H1 (cell line): ENCODE measurements at regions not wholly inside any gene's neighbourhood (a gene's known extent, or its start where the extent isn't known, plus 50 kb on each side); places are given as distances from the start of the nearest gene placed in this dataset.

Source experiments
- CTCF ChIA-PET: fragments of 300-600 bp; sonication (Branson Sonifier 250); formaldehyde crosslinking; loops from one replicate; lab custom pipeline; 2021; ENCODE audit not compliant: partially characterized antibody; lab: Charles Lee
- POLR2A ChIA-PET: fragments of 300-600 bp; sonication (Branson Sonifier 250); formaldehyde crosslinking; loops from one replicate; lab custom pipeline; 2021; ENCODE audit warnings: inconsistent platforms; ENCODE audit not compliant: partially characterized antibody; lab: Charles Lee
- DNase-seq, 2 experiments: peaks; one replicate each; pipeline versions ENCODE4 v3.0.0 to v3.0.0-alpha.2; 2010 to 2022; ENCODE audit warnings: low spot score in 2 of 2, low read depth in 1 of 2, mixed read lengths in 1 of 2
- FAIRE-seq: peaks from 2 replicates; lab custom pipeline; 2011; peaks lifted over from hg19 to GRCh38; lab: Jason Lieb, UNC
- H2AFZ ChIP-seq: 2 replicates; pipeline ENCODE4 v1.8.1; 2012; ENCODE audit warnings: low read length, inconsistent platforms
- H2AK5ac ChIP-seq: 2 replicates; pipeline ENCODE4 v1.6.1; 2013; ENCODE audit warnings: low read depth, low read length
- H2BK120ac ChIP-seq: replicated peaks from 2 replicates; pipeline ENCODE3; 2013; ENCODE audit warnings: low read depth, low read length, inconsistent platforms
- H2BK12ac ChIP-seq: 2 replicates; pipeline ENCODE4 v1.6.1; 2013; ENCODE audit warnings: low read depth, low read length
- H2BK15ac ChIP-seq: 2 replicates; pipeline ENCODE4 v1.6.1; 2013; ENCODE audit warnings: low read length
- H2BK20ac ChIP-seq: 2 replicates; pipeline ENCODE4 v1.6.1; 2013; ENCODE audit warnings: low read length
- H2BK5ac ChIP-seq: 2 replicates; pipeline ENCODE4 v1.6.1; 2013; ENCODE audit warnings: low read depth, low read length
- H3K14ac ChIP-seq: 2 replicates; pipeline ENCODE4 v1.6.1; 2013; ENCODE audit warnings: inconsistent platforms; ENCODE audit not compliant: insufficient read length
- H3K18ac ChIP-seq: 2 replicates; pipeline ENCODE4 v1.6.1; 2013; ENCODE audit warnings: low read length; ENCODE audit errors: extremely low read depth
- H3K23ac ChIP-seq: 2 replicates; pipeline ENCODE4 v1.6.1; 2013; ENCODE audit warnings: inconsistent platforms; ENCODE audit not compliant: insufficient read length
- H3K23me2 ChIP-seq: 2 replicates; pipeline ENCODE4 v1.6.1; 2013; ENCODE audit warnings: low read depth, low read length
- H3K27ac ChIP-seq: 2 replicates; pipeline ENCODE4 v1.6.1; 2011; ENCODE audit warnings: low read depth, low read length, inconsistent platforms
- H3K27me3 ChIP-seq, 4 experiments: replicated peaks in 1 of 4; 1 replicate in 1 of 4; 2 replicates in 3 of 4; pipeline versions ENCODE4 v1.6.1 to v1.8.1; 2011 to 2013; ENCODE audit warnings: low read length in 3 of 4, mild to moderate bottlenecking in 3 of 4, inconsistent platforms in 2 of 4, mixed read lengths in 2 of 4, moderate library complexity in 1 of 4; ENCODE audit not compliant: control insufficient read depth in 3 of 4, insufficient read depth in 3 of 4; ENCODE audit errors: extremely low read depth in 1 of 4
- H3K36me3 ChIP-seq, 4 experiments: 2 replicates each; pipeline versions ENCODE4 v1.6.1 to v1.8.1; 2011 to 2013; ENCODE audit warnings: mild to moderate bottlenecking in 4 of 4, low read length in 3 of 4, moderate library complexity in 2 of 4, control low read depth in 1 of 4, inconsistent platforms in 1 of 4; ENCODE audit not compliant: insufficient read depth in 4 of 4, control insufficient read depth in 2 of 4
- H3K4ac ChIP-seq: replicated peaks from 2 replicates; pipeline ENCODE3; 2013; ENCODE audit warnings: low read length, low read depth, mixed read lengths, inconsistent platforms; ENCODE audit not compliant: insufficient read length
- H3K4me1 ChIP-seq, 4 experiments: replicated peaks in 1 of 4; 1 replicate in 1 of 4; 2 replicates in 3 of 4; pipeline versions ENCODE4 v1.6.1 to v1.8.1; 2011 to 2013; ENCODE audit warnings: low read length in 3 of 4, inconsistent platforms in 2 of 4, mixed read lengths in 1 of 4; ENCODE audit not compliant: insufficient read depth in 4 of 4, control insufficient read depth in 3 of 4
- H3K4me2 ChIP-seq, 2 experiments: 2 replicates each; pipeline versions ENCODE4 v1.6.1 to v1.8.1; 2011 to 2013; ENCODE audit warnings: low read depth in 2 of 2, low read length in 2 of 2, control low read depth in 1 of 2, inconsistent platforms in 1 of 2, mild to moderate bottlenecking in 1 of 2; ENCODE audit not compliant: insufficient read depth in 1 of 2
- H3K4me3 ChIP-seq, 4 experiments: fragments of 200-600, 300-600 bp in 1 of 4; sonication (generic), shearing (Covaris generic), sonication (Bioruptor Twin) in 1 of 4; 2 replicates each; pipeline versions ENCODE4 v1.5.1 to v1.8.1; 2011 to 2016; ENCODE audit warnings: low read length in 4 of 4, low read depth in 3 of 4, control low read depth in 2 of 4, inconsistent platforms in 2 of 4, mild to moderate bottlenecking in 2 of 4, mixed read lengths in 1 of 4, moderate library complexity in 1 of 4; ENCODE audit not compliant: insufficient read depth in 2 of 4; ENCODE audit errors: extremely low read depth in 1 of 4
- H3K56ac ChIP-seq: replicated peaks from 2 replicates; pipeline ENCODE3; 2013; ENCODE audit warnings: low read depth, mild to moderate bottlenecking, mixed read lengths, low read length, inconsistent platforms; ENCODE audit not compliant: insufficient read length
- H3K79me1 ChIP-seq: 2 replicates; pipeline ENCODE4 v1.6.1; 2013; ENCODE audit warnings: low read depth, low read length, control low read depth
- H3K79me2 ChIP-seq, 2 experiments: 2 replicates each; pipeline versions ENCODE4 v1.6.1 to v1.8.1; 2012 to 2013; ENCODE audit warnings: low read length in 2 of 2, mild to moderate bottlenecking in 2 of 2, inconsistent platforms in 1 of 2; ENCODE audit not compliant: insufficient read depth in 2 of 2, control insufficient read depth in 1 of 2
- H3K9ac ChIP-seq, 4 experiments: replicated peaks in 1 of 4; 1 replicate in 1 of 4; 2 replicates in 3 of 4; pipeline versions ENCODE4 v1.6.1 to v1.8.1; 2011 to 2013; ENCODE audit warnings: low read depth in 3 of 4, low read length in 3 of 4, control low read depth in 2 of 4, mild to moderate bottlenecking in 2 of 4, moderate library complexity in 2 of 4, inconsistent platforms in 1 of 4; ENCODE audit errors: extremely low read depth in 1 of 4
- H3K9me3 ChIP-seq, 2 experiments: 2 replicates each; pipeline versions ENCODE4 v1.6.1 to v1.8.1; 2012 to 2013; ENCODE audit warnings: mild to moderate bottlenecking in 2 of 2, moderate library complexity in 2 of 2, control low read depth in 1 of 2, inconsistent platforms in 1 of 2, low read depth in 1 of 2, low read length in 1 of 2, mixed read lengths in 1 of 2; ENCODE audit not compliant: insufficient read depth in 2 of 2
- H4K20me1 ChIP-seq, 2 experiments: replicated peaks in 1 of 2; 2 replicates each; pipeline versions ENCODE3 to v1.8.1; 2011 to 2013; ENCODE audit warnings: inconsistent platforms in 2 of 2, low read length in 2 of 2, mild to moderate bottlenecking in 1 of 2; ENCODE audit not compliant: insufficient read depth in 2 of 2, control insufficient read depth in 1 of 2
- H4K5ac ChIP-seq: 2 replicates; pipeline ENCODE4 v1.6.1; 2013; ENCODE audit warnings: low read length, low read depth, mixed read lengths, inconsistent platforms; ENCODE audit not compliant: insufficient read length
- H4K8ac ChIP-seq: 2 replicates; pipeline ENCODE4 v1.8.0; 2013; ENCODE audit warnings: mild to moderate bottlenecking, moderate library complexity, low read length, inconsistent platforms; ENCODE audit not compliant: insufficient read depth; ENCODE audit errors: extremely low read depth
- H4K91ac ChIP-seq: replicated peaks from 2 replicates; pipeline ENCODE3; 2013; ENCODE audit warnings: low read length, mixed read lengths, inconsistent platforms; ENCODE audit not compliant: insufficient read length
- BRCA1 ChIP-seq: IDR thresholded peaks from 2 replicates; pipeline ENCODE4 v1.6.1; 2012; ENCODE audit warnings: low read depth, low read length, improper control_type of control experiment
- CBX5 ChIP-seq: fragments of 300-800, 300-1000 bp; sonication (generic); IDR thresholded peaks from 2 replicates; pipeline ENCODE4 v1.7.1; 2016; ENCODE audit warnings: antibody characterized with exemption, low read length, low read depth
- CHD1 ChIP-seq: IDR thresholded peaks from 2 replicates; pipeline ENCODE4 v1.6.1; 2012; ENCODE audit warnings: low read depth, low read length, improper control_type of control experiment
- EZH2 ChIP-seq: fragments of 200-600 bp; sonication (generic); IDR thresholded peaks from 2 replicates; pipeline ENCODE4 v1.7.1; 2012; ENCODE audit warnings: low read depth, mild to moderate bottlenecking, moderate library complexity, low read length, inconsistent platforms; ENCODE audit not compliant: severe bottlenecking
- JUND ChIP-seq: IDR thresholded peaks from 2 replicates; pipeline ENCODE4 v1.6.1; 2011; ENCODE audit warnings: mild to moderate bottlenecking, improper control_type of control experiment, low read length
- RXRA ChIP-seq: IDR thresholded peaks from 2 replicates; pipeline ENCODE4 v1.6.1; 2011; ENCODE audit warnings: low read depth, mild to moderate bottlenecking, low read length, moderate library complexity; ENCODE audit not compliant: insufficient read depth
- SAP30 ChIP-seq: fragments of 300-600 bp; sonication (generic); IDR thresholded peaks from 2 replicates; pipeline ENCODE4 v1.7.1; 2012; ENCODE audit warnings: low read length, moderate library complexity, mild to moderate bottlenecking, inconsistent platforms; ENCODE audit not compliant: insufficient read depth, insufficient replicate concordance
- ZNF274 ChIP-seq: IDR thresholded peaks from 2 replicates; pipeline ENCODE4 v1.7.0; 2012; ENCODE audit warnings: low read length, borderline replicate concordance; ENCODE audit errors: extremely low read depth
- WGBS, 2 experiments: shearing (Covaris generic) in 1 of 2; methylation state at CpG; one replicate each; pipeline versions ENCODE4 v1.1.6 to v1.1.7; 2013 to 2015; ENCODE audit warnings: low lambda C conversion rate in 2 of 2, mixed read lengths in 2 of 2, inconsistent platforms in 1 of 2, low coverage in 1 of 2, missing lambda C conversion rate in 1 of 2; ENCODE audit not compliant: insufficient replicate concordance in 2 of 2, insufficient coverage in 1 of 2, insufficient read length in 1 of 2; ENCODE audit errors: extremely low coverage in 1 of 2, missing lambda C conversion rate in 1 of 2; 5-methylcytosine and 5-hydroxymethylcytosine counted together
- TF ChIP-seq, protein P1 (sequence below): IDR thresholded peaks from 2 replicates; pipeline ENCODE4 v1.6.1; 2012; ENCODE audit warnings: inconsistent platforms
- TF ChIP-seq, protein P2 (sequence below): IDR thresholded peaks from 2 replicates; pipeline ENCODE4 v1.6.1; 2011; ENCODE audit warnings: low read depth, mild to moderate bottlenecking, low read length; ENCODE audit not compliant: insufficient read depth

DNA sequence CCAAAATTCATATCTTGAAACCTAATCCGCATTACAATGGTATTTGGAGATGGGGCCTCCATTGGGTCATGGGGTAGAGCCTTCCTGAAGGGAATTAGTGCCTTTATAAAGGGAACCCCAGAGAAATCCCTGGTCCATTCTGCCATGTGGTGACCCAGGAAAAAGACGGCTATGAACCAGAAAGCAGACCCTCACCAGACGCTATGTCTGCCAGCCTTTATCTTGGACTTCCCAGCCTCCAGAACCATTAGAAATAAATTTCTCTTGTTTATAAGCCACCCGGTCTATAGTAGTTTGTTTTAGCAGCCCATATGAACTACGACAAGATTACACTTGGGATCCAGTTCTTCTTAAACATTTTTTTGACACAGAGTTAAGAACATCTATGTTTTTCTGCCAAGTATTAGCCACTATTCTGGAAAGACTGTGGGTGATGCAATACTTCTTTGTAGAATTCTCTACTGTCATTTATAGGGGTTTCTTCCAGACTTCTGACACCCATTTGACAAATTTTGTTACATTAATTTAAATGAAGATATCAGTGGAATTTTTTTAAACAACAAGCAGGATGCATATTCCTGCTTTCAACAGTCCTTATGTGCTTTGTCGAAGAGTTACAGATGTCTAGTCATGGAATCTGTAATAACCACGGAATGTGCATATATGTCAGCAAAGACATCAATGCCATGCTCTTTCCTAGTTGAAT, 572.4 kb downstream of the NR2F1-AS1 start:
- H3K4me3 ChIP-seq, result no peak overlapping the region
- no peak overlapping the region for H3K56ac ChIP-seq
- no peak overlapping the region for H2BK15ac ChIP-seq
- TF ChIP-seq JUND (no peak), EZH2 (no peak), CHD1 (no peak), RXRA (no peak), CBX5 (no peak), ZNF274 (no peak), SAP30 (no peak), BRCA1 (no peak)
- TF ChIP-seq, protein P1, sequence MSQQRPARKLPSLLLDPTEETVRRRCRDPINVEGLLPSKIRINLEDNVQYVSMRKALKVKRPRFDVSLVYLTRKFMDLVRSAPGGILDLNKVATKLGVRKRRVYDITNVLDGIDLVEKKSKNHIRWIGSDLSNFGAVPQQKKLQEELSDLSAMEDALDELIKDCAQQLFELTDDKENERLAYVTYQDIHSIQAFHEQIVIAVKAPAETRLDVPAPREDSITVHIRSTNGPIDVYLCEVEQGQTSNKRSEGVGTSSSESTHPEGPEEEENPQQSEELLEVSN, result no peak
- TF ChIP-seq, protein P2, sequence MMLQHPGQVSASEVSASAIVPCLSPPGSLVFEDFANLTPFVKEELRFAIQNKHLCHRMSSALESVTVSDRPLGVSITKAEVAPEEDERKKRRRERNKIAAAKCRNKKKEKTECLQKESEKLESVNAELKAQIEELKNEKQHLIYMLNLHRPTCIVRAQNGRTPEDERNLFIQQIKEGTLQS, result no peak
- no peak overlapping the region for H2BK5ac ChIP-seq
- H3K27me3 ChIP-seq, result no peaks in the 10 kb centered on the region
- H3K36me3 ChIP-seq, result no peaks in the 10 kb centered on the region
- no peaks in the 10 kb centered on the region for H3K23me2 ChIP-seq
- H4K8ac ChIP-seq, result no peak overlapping the region
- H3K14ac ChIP-seq, result no peak overlapping the region
- no peak overlapping the region for H3K23ac ChIP-seq
- no peak overlapping the region for H3K27ac ChIP-seq
- H4K5ac ChIP-seq, result no peak overlapping the region
- no peaks in the 10 kb centered on the region for H3K79me2 ChIP-seq
- POLR2A ChIA-PET, result no interaction called here
- H3K9me3 ChIP-seq, result no peaks in the 10 kb centered on the region
- no peak overlapping the region for H3K4me2 ChIP-seq
- CTCF ChIA-PET, result no interaction called here
- whole genome bisulfite sequencing, 2 experiments, result 78% methylated on average over 7 of the region's 7 CpGs; no CpG with 5 or more reads in 1 of the 2 experiments
- no peaks in the 10 kb centered on the region for H3K79me1 ChIP-seq
- H4K20me1 ChIP-seq, result no peaks in the 10 kb centered on the region
- H3K4ac ChIP-seq, result no peak overlapping the region
- no peak overlapping the region for H2AK5ac ChIP-seq
- H4K91ac ChIP-seq, result no peak overlapping the region
- H2BK120ac ChIP-seq, result no peak overlapping the region
- no peak overlapping the region for H2BK20ac ChIP-seq
- no peak overlapping the region for H2AFZ ChIP-seq
- H3K9ac ChIP-seq, result no peak overlapping the region
- no peak for DNase-seq
- no peak overlapping the region for H3K18ac ChIP-seq
- peaks cover 0 to 3% (median 0%) of the 10 kb centered on the region in 4 experiments; a peak in 2 of 7 replicates for H3K4me1 ChIP-seq
- no peak overlapping the region for H2BK12ac ChIP-seq
- no peak for FAIRE-seq
